NT2/D1 (cell line): ENCODE measurements at regions not wholly inside any gene's neighbourhood (a gene's known extent, or its start where the extent isn't known, plus 50 kb on each side); places are given as distances from the start of the nearest gene placed in this dataset.

Experiments used
- DNase-seq: peaks from one replicate; pipeline ENCODE4 v3.0.0-alpha.2; 2011; ENCODE audit warnings: low read depth, low spot score
- H3K27me3 ChIP-seq: 2 replicates; pipeline ENCODE4 v1.6.0; 2011; ENCODE audit warnings: mild to moderate bottlenecking; ENCODE audit not compliant: insufficient read length, insufficient read depth
- H3K36me3 ChIP-seq: 2 replicates; pipeline ENCODE4 v1.6.1; 2011; ENCODE audit warnings: mild to moderate bottlenecking, low read length, mixed read lengths; ENCODE audit not compliant: insufficient read depth, insufficient read length
- H3K4me1 ChIP-seq: 2 replicates; pipeline ENCODE4 v1.5.1; 2011; ENCODE audit not compliant: insufficient read depth, insufficient read length
- H3K4me3 ChIP-seq: 2 replicates; pipeline ENCODE4 v1.5.1; 2011; ENCODE audit warnings: low read depth; ENCODE audit not compliant: insufficient read length
- H3K9ac ChIP-seq: 2 replicates; pipeline ENCODE4 v1.6.0; 2011; ENCODE audit warnings: low read depth; ENCODE audit not compliant: insufficient read length
- H3K9me3 ChIP-seq: 2 replicates; pipeline ENCODE4 v1.5.1; 2011; ENCODE audit warnings: mild to moderate bottlenecking, low read length; ENCODE audit not compliant: insufficient read depth
- SUZ12 ChIP-seq: IDR thresholded peaks from 2 replicates; pipeline ENCODE4 v1.6.1; 2011; ENCODE audit not compliant: insufficient read length, insufficient read depth; ENCODE audit errors: extremely low read depth
- YY1 ChIP-seq: IDR thresholded peaks from 2 replicates; pipeline ENCODE4 v1.6.1; 2011; ENCODE audit not compliant: insufficient read length, insufficient read depth
- ZNF274 ChIP-seq: IDR thresholded peaks from 2 replicates; pipeline ENCODE4 v1.6.1; 2011; ENCODE audit warnings: mild to moderate bottlenecking, low read depth, low read length

- Histone ChIP-seq H3K9ac (no peak overlapping the region), H3K4me3 (no peak overlapping the region), H3K36me3 (no peaks in the 10 kb centered on the region), H3K9me3 (no peaks in the 10 kb centered on the region), H3K4me1 (no peaks in the 10 kb centered on the region), H3K27me3 (no peaks in the 10 kb centered on the region)
- TF ChIP-seq SUZ12 = no peak
- no peak for TF ChIP-seq YY1
- no peak for TF ChIP-seq ZNF274
- DNase-seq = no peak
These were observed 937.0 kb upstream of the PHF14 start for GRCh38 chr7:10036693-10037092.

- H3K9me3 ChIP-seq = no peaks in the 10 kb centered on the region
These were observed 935.3 kb upstream of the PHF14 start for GRCh38 chr7:10038351-10038750.

GRCh38 chr7:10040674-10041073 lies 933.0 kb upstream of the PHF14 start:
- Histone ChIP-seq H3K9ac (no peak overlapping the region), H3K9me3 (no peaks in the 10 kb centered on the region), H3K36me3 (no peaks in the 10 kb centered on the region), H3K4me1 (no peaks in the 10 kb centered on the region), H3K4me3 (no peak overlapping the region), H3K27me3 (no peaks in the 10 kb centered on the region)
- no peak for DNase-seq
- TF ChIP-seq ZNF274 (no peak), YY1 (no peak), SUZ12 (no peak)

More at GRCh38 chr7:10038351-10038750, 935.3 kb upstream of the PHF14 start:
- Histone ChIP-seq H3K4me3 (no peak overlapping the region), H3K9ac (no peak overlapping the region), H3K4me1 (no peaks in the 10 kb centered on the region), H3K36me3 (no peaks in the 10 kb centered on the region), H3K27me3 (no peaks in the 10 kb centered on the region)
- DNase-seq = no peak
- no peak for TF ChIP-seq SUZ12
- no peak for TF ChIP-seq YY1
- no peak for TF ChIP-seq ZNF274

- TF ChIP-seq SUZ12 = no peak
- TF ChIP-seq ZNF274 = no peak
- no peak for TF ChIP-seq YY1
- H3K9ac ChIP-seq = no peak overlapping the region
- no peaks in the 10 kb centered on the region for H3K9me3 ChIP-seq
- no peak overlapping the region for H3K4me3 ChIP-seq
- DNase-seq = no peak
- H3K36me3 ChIP-seq = no peaks in the 10 kb centered on the region
- H3K27me3 ChIP-seq = no peaks in the 10 kb centered on the region
- H3K4me1 ChIP-seq = no peaks in the 10 kb centered on the region
These were observed 902.8 kb upstream of the PHF14 start for GRCh38 chr7:10070899-10071298.

- no peak for DNase-seq
- no peaks in the 10 kb centered on the region for H3K27me3 ChIP-seq
- H3K4me1 ChIP-seq = no peaks in the 10 kb centered on the region
- no peaks in the 10 kb centered on the region for H3K36me3 ChIP-seq
- TF ChIP-seq SUZ12 = no peak
- TF ChIP-seq YY1 = no peak
- TF ChIP-seq ZNF274 = no peak
- H3K4me3 ChIP-seq = no peak overlapping the region
- no peak overlapping the region for H3K9ac ChIP-seq
- H3K9me3 ChIP-seq = no peaks in the 10 kb centered on the region
These were observed 897.8 kb upstream of the PHF14 start for GRCh38 chr7:10075866-10076265.

- no peak for DNase-seq
- Histone ChIP-seq H3K27me3 (no peaks in the 10 kb centered on the region), H3K36me3 (no peaks in the 10 kb centered on the region), H3K9ac (no peak overlapping the region), H3K9me3 (no peaks in the 10 kb centered on the region), H3K4me3 (no peak overlapping the region), H3K4me1 (no peaks in the 10 kb centered on the region)
- TF ChIP-seq ZNF274 (no peak), YY1 (no peak), SUZ12 (no peak)
These were observed 896.9 kb upstream of the PHF14 start for GRCh38 chr7:10076660-10077300.

- DNase-seq = no peak
- H3K4me3 ChIP-seq = no peak overlapping the region
- no peaks in the 10 kb centered on the region for H3K9me3 ChIP-seq
- no peaks in the 10 kb centered on the region for H3K4me1 ChIP-seq
- TF ChIP-seq YY1 (no peak), ZNF274 (no peak), SUZ12 (no peak)
- no peaks in the 10 kb centered on the region for H3K27me3 ChIP-seq
- no peaks in the 10 kb centered on the region for H3K36me3 ChIP-seq
- H3K9ac ChIP-seq = no peak overlapping the region
These were observed 894.1 kb upstream of the PHF14 start for GRCh38 chr7:10079572-10079971.

- Histone ChIP-seq H3K4me3 (no peak overlapping the region), H3K27me3 (no peaks in the 10 kb centered on the region), H3K36me3 (no peaks in the 10 kb centered on the region), H3K9me3 (no peaks in the 10 kb centered on the region), H3K9ac (no peak overlapping the region), H3K4me1 (no peaks in the 10 kb centered on the region)
- no peak for DNase-seq
- TF ChIP-seq YY1 (no peak), SUZ12 (no peak)
These were observed 890.8 kb upstream of the PHF14 start for GRCh38 chr7:10082896-10083295.
